ENCODE measurements at regions not wholly inside any gene's neighbourhood (a gene's known extent, or its start where the extent isn't known, plus 50 kb on each side); places are given as distances from the start of the nearest gene placed in this dataset.

- no peak for TF ChIP-seq EZH2 (IDR thresholded peaks at IDR 0.05; ENCODE audit: low read depth, unreplicated experiment)
- TF ChIP-seq, protein P1, sequence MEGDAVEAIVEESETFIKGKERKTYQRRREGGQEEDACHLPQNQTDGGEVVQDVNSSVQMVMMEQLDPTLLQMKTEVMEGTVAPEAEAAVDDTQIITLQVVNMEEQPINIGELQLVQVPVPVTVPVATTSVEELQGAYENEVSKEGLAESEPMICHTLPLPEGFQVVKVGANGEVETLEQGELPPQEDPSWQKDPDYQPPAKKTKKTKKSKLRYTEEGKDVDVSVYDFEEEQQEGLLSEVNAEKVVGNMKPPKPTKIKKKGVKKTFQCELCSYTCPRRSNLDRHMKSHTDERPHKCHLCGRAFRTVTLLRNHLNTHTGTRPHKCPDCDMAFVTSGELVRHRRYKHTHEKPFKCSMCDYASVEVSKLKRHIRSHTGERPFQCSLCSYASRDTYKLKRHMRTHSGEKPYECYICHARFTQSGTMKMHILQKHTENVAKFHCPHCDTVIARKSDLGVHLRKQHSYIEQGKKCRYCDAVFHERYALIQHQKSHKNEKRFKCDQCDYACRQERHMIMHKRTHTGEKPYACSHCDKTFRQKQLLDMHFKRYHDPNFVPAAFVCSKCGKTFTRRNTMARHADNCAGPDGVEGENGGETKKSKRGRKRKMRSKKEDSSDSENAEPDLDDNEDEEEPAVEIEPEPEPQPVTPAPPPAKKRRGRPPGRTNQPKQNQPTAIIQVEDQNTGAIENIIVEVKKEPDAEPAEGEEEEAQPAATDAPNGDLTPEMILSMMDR (conservative IDR thresholded peaks at IDR 0.05; ENCODE audit: low read depth in 2 of 2): no peak
- TF ChIP-seq JUNB (IDR thresholded peaks at IDR 0.05; ENCODE audit: unreplicated experiment): no peak
These were observed 184.0 kb upstream of the RGS6 start for GRCh38 chr14:71748196-71748595.

Measured in GM23338 (cell line).